Thyroid gland (tissue), 4 donors: ENCODE measurements at regions not wholly inside any gene's neighbourhood (a gene's known extent, or its start where the extent isn't known, plus 50 kb on each side); places are given as distances from the start of the nearest gene placed in this dataset.
A peak's percentile ranks its signal among the peaks of the same experiment; 100 is the strongest.

Source experiments
- DNase-seq, 2 donors: peaks; one replicate each; pipeline ENCODE4 v3.0.0-alpha.2; 2019
- H3K27ac ChIP-seq, 3 donors: fragments of 200-600 bp; sonication (generic); 1 replicate in 2 of 3; 2 replicates in 1 of 3; pipeline ENCODE4 v1.5.1; 2016 to 2019; ENCODE audit warnings: mild to moderate bottlenecking in 1 of 3, moderate library complexity in 1 of 3
- H3K27me3 ChIP-seq: fragments of 200-600 bp; sonication (generic); one replicate; pipeline ENCODE4 v1.5.1; 2019
- H3K36me3 ChIP-seq, 2 donors: fragments of 200-600 bp; sonication (generic); one replicate each; pipeline ENCODE4 v1.5.1; 2016 to 2019
- H3K4me1 ChIP-seq, 2 donors: fragments of 200-600 bp; sonication (generic); one replicate each; pipeline ENCODE4 v1.5.1; 2017 to 2019
- H3K4me3 ChIP-seq, 3 donors: fragments of 200-600 bp; sonication (generic); replicated peaks in 1 of 3; 1 replicate in 2 of 3; 2 replicates in 1 of 3; pipeline ENCODE4 v1.5.1; 2016; ENCODE audit warnings: mild to moderate bottlenecking in 1 of 3
- H3K9me3 ChIP-seq: fragments of 200-600 bp; sonication (generic); one replicate; pipeline ENCODE4 v1.5.1; 2017
- CTCF ChIP-seq, 6 experiments: fragments of 200-600 bp in 3 of 6; fragments of 450-650 bp in 3 of 6; sonication (generic) in 3 of 6; IDR thresholded peaks; one replicate each; pipeline ENCODE4 v1.5.1; 2016 to 2019; ENCODE audit warnings: antibody characterized with exemption in 6 of 6, mild to moderate bottlenecking in 2 of 6, inconsistent platforms in 1 of 6, moderate library complexity in 1 of 6
- POLR2A ChIP-seq, 2 donors: fragments of 450-650 bp; IDR thresholded peaks; one replicate each; pipeline ENCODE4 v1.6.1; 2017; ENCODE audit warnings: antibody characterized with exemption in 2 of 2, mild to moderate bottlenecking in 2 of 2, moderate library complexity in 1 of 2
- WGBS, 2 donors: methylation state at CpG; one replicate each; pipeline ENCODE4 v1.1.5; 2017; 5-methylcytosine and 5-hydroxymethylcytosine counted together
- intact Hi-C: fragments of 100-400 bp; cut with DNase I; formaldehyde crosslinking; loops from one replicate; pipeline ENCODE4 v1.15.1; 2023

GRCh38 chr9:77084094-77084493 is 64.6 kb downstream of the FOXB2 start:
- H3K9me3 ChIP-seq, result no peaks in the 10 kb centered on the region
- no peaks in the 10 kb centered on the region for H3K36me3 ChIP-seq
- no peaks in the 10 kb centered on the region for H3K4me1 ChIP-seq
- H3K4me3 ChIP-seq, result no peak overlapping the region
- no peak for DNase-seq
- no peak overlapping the region for H3K27ac ChIP-seq
- intact Hi-C loops, result no loop called here
- WGBS, 2 donors, result 46 to 48% methylated on average over 3 of the region's 3 CpGs
- H3K27me3 ChIP-seq, result no peaks in the 10 kb centered on the region
- TF ChIP-seq CTCF (IDR thresholded peaks at IDR 0.05) (no peak), POLR2A (IDR thresholded peaks at IDR 0.05) (no peak)

GRCh38 chr9:77085416-77085815 is 66.0 kb downstream of the FOXB2 start:
- no peak for TF ChIP-seq POLR2A (IDR thresholded peaks at IDR 0.05)
- TF ChIP-seq CTCF (IDR thresholded peaks at IDR 0.05), result no peak
- no peak overlapping the region for H3K27ac ChIP-seq
- 85 to 87% methylated on average over 2 of the region's 2 CpGs for WGBS, 2 donors
- H3K27me3 ChIP-seq, result no peaks in the 10 kb centered on the region
- no peaks in the 10 kb centered on the region for H3K9me3 ChIP-seq
- H3K4me1 ChIP-seq, result no peaks in the 10 kb centered on the region
- intact Hi-C loops, result no loop called here
- H3K36me3 ChIP-seq, result no peaks in the 10 kb centered on the region
- H3K4me3 ChIP-seq, result no peak overlapping the region
- DNase-seq, result no peak

GRCh38 chr9:77087506-77087905 is 68.1 kb downstream of the FOXB2 start:
- Histone ChIP-seq H3K4me3 (no peak overlapping the region), H3K27ac (no peak overlapping the region), H3K27me3 (no peaks in the 10 kb centered on the region), H3K9me3 (no peaks in the 10 kb centered on the region), H3K36me3 (no peaks in the 10 kb centered on the region), H3K4me1 (peaks cover 0 to 5% of the 10 kb centered on the region in 2 donors)
- intact Hi-C loops, result no loop called here
- TF ChIP-seq CTCF (IDR thresholded peaks at IDR 0.05) (no peak), POLR2A (IDR thresholded peaks at IDR 0.05) (no peak)
- no peak for DNase-seq
- WGBS, 2 donors, result 83 to 86% methylated on average over 2 of the region's 2 CpGs

GRCh38 chr9:77092536-77092935 is 73.1 kb downstream of the FOXB2 start:
- intact Hi-C loops, result no loop called here
- Histone ChIP-seq H3K4me1 (peaks cover 0 to 5% of the 10 kb centered on the region in 2 donors), H3K27ac (no peak overlapping the region), H3K9me3 (no peaks in the 10 kb centered on the region), H3K27me3 (no peaks in the 10 kb centered on the region), H3K36me3 (no peaks in the 10 kb centered on the region), H3K4me3 (no peak overlapping the region)
- WGBS, 2 donors, result 27 to 36% methylated on average over 3 of the region's 3 CpGs
- TF ChIP-seq POLR2A (IDR thresholded peaks at IDR 0.05) (no peak), CTCF (IDR thresholded peaks at IDR 0.05) (no peak)
- DNase-seq, result peak; percentile 13 to 36

- no peaks in the 10 kb centered on the region for H3K36me3 ChIP-seq
- H3K9me3 ChIP-seq, result no peaks in the 10 kb centered on the region
- no peak overlapping the region for H3K4me3 ChIP-seq
- no peak for DNase-seq
- no peaks in the 10 kb centered on the region for H3K27me3 ChIP-seq
- H3K4me1 ChIP-seq, result peaks cover 0 to 5% of the 10 kb centered on the region in 2 donors
- no peak for TF ChIP-seq POLR2A (IDR thresholded peaks at IDR 0.05)
- no peak for TF ChIP-seq CTCF (IDR thresholded peaks at IDR 0.05)
- intact Hi-C loops, result no loop called here
- no peak overlapping the region for H3K27ac ChIP-seq
These were observed 74.7 kb downstream of the FOXB2 start for GRCh38 chr9:77094150-77094549.
